ENCODE measurements at regions not wholly inside any gene's neighbourhood (a gene's known extent, or its start where the extent isn't known, plus 50 kb on each side); places are given as distances from the start of the nearest gene placed in this dataset.

- H3K36me3 ChIP-seq (ENCODE audit: control insufficient read depth in 1 of 2, insufficient read depth in 2 of 2, low read length in 2 of 2), result no peaks in the 10 kb centered on the region
- H3K27ac ChIP-seq (ENCODE audit: low read depth, low read length), result no peak overlapping the region
- H3K4me3 ChIP-seq (ENCODE audit: low read depth in 1 of 2, low read length in 2 of 2), result no peak overlapping the region
- H3K27me3 ChIP-seq (ENCODE audit: control insufficient read depth in 1 of 2, insufficient read depth in 2 of 2, low read length in 2 of 2), result no peaks in the 10 kb centered on the region
- no peaks in the 10 kb centered on the region for H3K9me3 ChIP-seq (ENCODE audit: control insufficient read depth in 1 of 2, low read length in 2 of 2)
- H3K9ac ChIP-seq (ENCODE audit: low read depth in 1 of 2, low read length in 2 of 2), result no peak overlapping the region
- H3K4me1 ChIP-seq (ENCODE audit: control insufficient read depth in 1 of 2, insufficient read depth in 2 of 2, low read length in 2 of 2), result peaks cover 25 to 39% of the 10 kb centered on the region in 2 donors
These were observed 118.7 kb downstream of the ZFP36L2 start for GRCh38 chr2:43107679-43108078.

GRCh38 chr2:43106559-43107527, 119.6 kb downstream of the ZFP36L2 start:
- H3K36me3 ChIP-seq (ENCODE audit: control insufficient read depth in 1 of 2, insufficient read depth in 2 of 2, low read length in 2 of 2), result no peaks in the 10 kb centered on the region
- no peak overlapping the region for H3K9ac ChIP-seq (ENCODE audit: low read depth in 1 of 2, low read length in 2 of 2)
- no peaks in the 10 kb centered on the region for H3K27me3 ChIP-seq (ENCODE audit: control insufficient read depth in 1 of 2, insufficient read depth in 2 of 2, low read length in 2 of 2)
- peaks cover 25 to 40% of the 10 kb centered on the region in 2 donors for H3K4me1 ChIP-seq (ENCODE audit: control insufficient read depth in 1 of 2, insufficient read depth in 2 of 2, low read length in 2 of 2)
- H3K4me3 ChIP-seq (ENCODE audit: low read depth in 1 of 2, low read length in 2 of 2), result no peak overlapping the region
- H3K9me3 ChIP-seq (ENCODE audit: control insufficient read depth in 1 of 2, low read length in 2 of 2), result no peaks in the 10 kb centered on the region
- peak overlapping the region; percentile 1 for H3K27ac ChIP-seq (ENCODE audit: low read depth, low read length)

GRCh38 chr2:43105586-43106558, 120.5 kb downstream of the ZFP36L2 start:
- H3K4me1 ChIP-seq (ENCODE audit: control insufficient read depth in 1 of 2, insufficient read depth in 2 of 2, low read length in 2 of 2), result peaks cover 32 to 46% of the 10 kb centered on the region in 2 donors
- no peak overlapping the region for H3K4me3 ChIP-seq (ENCODE audit: low read depth in 1 of 2, low read length in 2 of 2)
- H3K36me3 ChIP-seq (ENCODE audit: control insufficient read depth in 1 of 2, insufficient read depth in 2 of 2, low read length in 2 of 2), result no peaks in the 10 kb centered on the region
- peak overlapping the region; percentile 47 for H3K27ac ChIP-seq (ENCODE audit: low read depth, low read length)
- no peak overlapping the region for H3K9ac ChIP-seq (ENCODE audit: low read depth in 1 of 2, low read length in 2 of 2)
- H3K9me3 ChIP-seq (ENCODE audit: control insufficient read depth in 1 of 2, low read length in 2 of 2), result no peaks in the 10 kb centered on the region
- H3K27me3 ChIP-seq (ENCODE audit: control insufficient read depth in 1 of 2, insufficient read depth in 2 of 2, low read length in 2 of 2), result no peaks in the 10 kb centered on the region

GRCh38 chr2:43104763-43105162, 121.6 kb downstream of the ZFP36L2 start:
- Histone ChIP-seq H3K36me3 (ENCODE audit: control insufficient read depth in 1 of 2, insufficient read depth in 2 of 2, low read length in 2 of 2) (no peaks in the 10 kb centered on the region), H3K4me1 (ENCODE audit: control insufficient read depth in 1 of 2, insufficient read depth in 2 of 2, low read length in 2 of 2) (peaks cover 32 to 38% of the 10 kb centered on the region in 2 donors)

GRCh38 chr2:43104106-43104505, 122.3 kb downstream of the ZFP36L2 start:
- no peak overlapping the region for H3K9ac ChIP-seq (ENCODE audit: low read depth in 1 of 2, low read length in 2 of 2)
- no peak overlapping the region for H3K4me3 ChIP-seq (ENCODE audit: low read depth in 1 of 2, low read length in 2 of 2)
- no peak overlapping the region for H3K27ac ChIP-seq (ENCODE audit: low read depth, low read length)
- no peaks in the 10 kb centered on the region for H3K27me3 ChIP-seq (ENCODE audit: control insufficient read depth in 1 of 2, insufficient read depth in 2 of 2, low read length in 2 of 2)
- H3K36me3 ChIP-seq (ENCODE audit: control insufficient read depth in 1 of 2, insufficient read depth in 2 of 2, low read length in 2 of 2), result no peaks in the 10 kb centered on the region
- no peaks in the 10 kb centered on the region for H3K9me3 ChIP-seq (ENCODE audit: control insufficient read depth in 1 of 2, low read length in 2 of 2)
- H3K4me1 ChIP-seq (ENCODE audit: control insufficient read depth in 1 of 2, insufficient read depth in 2 of 2, low read length in 2 of 2), result peaks cover 28 to 34% of the 10 kb centered on the region in 2 donors

More at GRCh38 chr2:43104763-43105162, 121.6 kb downstream of the ZFP36L2 start:
- H3K27ac ChIP-seq (ENCODE audit: low read depth, low read length), result no peak overlapping the region
- H3K27me3 ChIP-seq (ENCODE audit: control insufficient read depth in 1 of 2, insufficient read depth in 2 of 2, low read length in 2 of 2), result no peaks in the 10 kb centered on the region
- no peaks in the 10 kb centered on the region for H3K9me3 ChIP-seq (ENCODE audit: control insufficient read depth in 1 of 2, low read length in 2 of 2)
- H3K4me3 ChIP-seq (ENCODE audit: low read depth in 1 of 2, low read length in 2 of 2), result no peak overlapping the region
- H3K9ac ChIP-seq (ENCODE audit: low read depth in 1 of 2, low read length in 2 of 2), result no peak overlapping the region

GRCh38 chr2:43103093-43103404, 123.4 kb downstream of the ZFP36L2 start:
- no peaks in the 10 kb centered on the region for H3K36me3 ChIP-seq (ENCODE audit: control insufficient read depth in 1 of 2, insufficient read depth in 2 of 2, low read length in 2 of 2)
- H3K9me3 ChIP-seq (ENCODE audit: control insufficient read depth in 1 of 2, low read length in 2 of 2), result no peaks in the 10 kb centered on the region
- H3K4me3 ChIP-seq (ENCODE audit: low read depth in 1 of 2, low read length in 2 of 2), result no peak overlapping the region
- no peaks in the 10 kb centered on the region for H3K27me3 ChIP-seq (ENCODE audit: control insufficient read depth in 1 of 2, insufficient read depth in 2 of 2, low read length in 2 of 2)
- H3K4me1 ChIP-seq (ENCODE audit: control insufficient read depth in 1 of 2, insufficient read depth in 2 of 2, low read length in 2 of 2), result peaks cover 26 to 30% of the 10 kb centered on the region in 2 donors
- no peak overlapping the region for H3K27ac ChIP-seq (ENCODE audit: low read depth, low read length)
- H3K9ac ChIP-seq (ENCODE audit: low read depth in 1 of 2, low read length in 2 of 2), result no peak overlapping the region

- Histone ChIP-seq H3K27me3 (ENCODE audit: control insufficient read depth in 1 of 2, insufficient read depth in 2 of 2, low read length in 2 of 2) (no peaks in the 10 kb centered on the region), H3K9ac (ENCODE audit: low read depth in 1 of 2, low read length in 2 of 2) (no peak overlapping the region), H3K36me3 (ENCODE audit: control insufficient read depth in 1 of 2, insufficient read depth in 2 of 2, low read length in 2 of 2) (no peaks in the 10 kb centered on the region), H3K4me3 (ENCODE audit: low read depth in 1 of 2, low read length in 2 of 2) (no peak overlapping the region), H3K9me3 (ENCODE audit: control insufficient read depth in 1 of 2, low read length in 2 of 2) (no peaks in the 10 kb centered on the region), H3K27ac (ENCODE audit: low read depth, low read length) (peak overlapping the region; percentile 57), H3K4me1 (ENCODE audit: control insufficient read depth in 1 of 2, insufficient read depth in 2 of 2, low read length in 2 of 2) (peaks cover 26 to 30% of the 10 kb centered on the region in 2 donors)
These were observed 123.9 kb downstream of the ZFP36L2 start for GRCh38 chr2:43102366-43103092.

GRCh38 chr2:43101751-43102150, 124.7 kb downstream of the ZFP36L2 start:
- no peaks in the 10 kb centered on the region for H3K9me3 ChIP-seq (ENCODE audit: control insufficient read depth in 1 of 2, low read length in 2 of 2)
- peak overlapping the region in 1 of 2 donors; percentile 53 for H3K4me3 ChIP-seq (ENCODE audit: low read depth in 1 of 2, low read length in 2 of 2)
- peak overlapping the region in 1 of 2 donors; percentile 42 for H3K9ac ChIP-seq (ENCODE audit: low read depth in 1 of 2, low read length in 2 of 2)
- H3K36me3 ChIP-seq (ENCODE audit: control insufficient read depth in 1 of 2, insufficient read depth in 2 of 2, low read length in 2 of 2), result no peaks in the 10 kb centered on the region
- H3K4me1 ChIP-seq (ENCODE audit: control insufficient read depth in 1 of 2, insufficient read depth in 2 of 2, low read length in 2 of 2), result peaks cover 26% of the 10 kb centered on the region in 2 donors
- H3K27ac ChIP-seq (ENCODE audit: low read depth, low read length), result peak overlapping the region; percentile 57
- H3K27me3 ChIP-seq (ENCODE audit: control insufficient read depth in 1 of 2, insufficient read depth in 2 of 2, low read length in 2 of 2), result no peaks in the 10 kb centered on the region

GRCh38 chr2:43100883-43101662, 125.3 kb downstream of the ZFP36L2 start:
- peak overlapping the region in 1 of 2 donors; percentile 42 for H3K9ac ChIP-seq (ENCODE audit: low read depth in 1 of 2, low read length in 2 of 2)
- peaks cover 19% of the 10 kb centered on the region in 2 donors for H3K4me1 ChIP-seq (ENCODE audit: control insufficient read depth in 1 of 2, insufficient read depth in 2 of 2, low read length in 2 of 2)
- H3K27me3 ChIP-seq (ENCODE audit: control insufficient read depth in 1 of 2, insufficient read depth in 2 of 2, low read length in 2 of 2), result no peaks in the 10 kb centered on the region
- H3K36me3 ChIP-seq (ENCODE audit: control insufficient read depth in 1 of 2, insufficient read depth in 2 of 2, low read length in 2 of 2), result no peaks in the 10 kb centered on the region
- peak overlapping the region; percentile 57 for H3K27ac ChIP-seq (ENCODE audit: low read depth, low read length)
- no peaks in the 10 kb centered on the region for H3K9me3 ChIP-seq (ENCODE audit: control insufficient read depth in 1 of 2, low read length in 2 of 2)
- H3K4me3 ChIP-seq (ENCODE audit: low read depth in 1 of 2, low read length in 2 of 2), result peak overlapping the region; percentile 43 to 53
